ENCODE measurements at regions not wholly inside any gene's neighbourhood (a gene's known extent, or its start where the extent isn't known, plus 50 kb on each side); places are given as distances from the start of the nearest gene placed in this dataset.

DNA sequence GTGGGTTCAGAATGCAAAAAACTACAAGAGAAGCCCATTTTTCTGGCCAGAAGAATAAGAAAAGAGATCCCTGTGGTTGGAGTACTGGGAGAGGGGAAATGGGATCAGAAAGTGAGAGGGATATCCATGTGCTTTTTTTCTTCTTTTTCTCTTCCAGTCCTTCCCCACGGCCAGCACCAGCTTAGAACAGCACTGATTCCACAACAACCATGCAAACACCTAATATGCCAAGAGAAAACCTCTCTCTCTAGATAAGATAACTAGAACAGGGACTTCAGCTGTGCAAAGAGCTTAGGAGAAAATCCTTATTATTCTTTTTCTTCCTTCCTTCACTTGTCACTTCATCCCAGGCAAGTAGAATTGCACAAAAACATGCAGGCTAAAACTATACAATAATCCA is 83.5 kb downstream of the ELAPOR2 start:
- Histone ChIP-seq H3K9ac (ENCODE audit: low read length) (no peak overlapping the region), H3K36me3 (replicated peaks in 1 of 2; ENCODE audit: control extremely low read depth in 1 of 2, control insufficient read depth in 1 of 2, extremely low read depth in 1 of 2, insufficient read depth in 2 of 2, low read length in 1 of 2) (no peaks in the 10 kb centered on the region), H4K20me1 (ENCODE audit: control insufficient read depth, insufficient read depth, low read length, poor library complexity, severe bottlenecking) (no peaks in the 10 kb centered on the region), H3K27me3 (replicated peaks in 1 of 4; ENCODE audit: control extremely low read depth in 1 of 4, control insufficient read depth in 3 of 4, insufficient read depth in 4 of 4, low read length in 3 of 4) (peaks cover 0 to 3% (median 0%) of the 10 kb centered on the region in 4 experiments), H3K4me2 (replicated peaks; ENCODE audit: low read depth, low read length, poor library complexity, severe bottlenecking) (no peak overlapping the region), H2AFZ (ENCODE audit: insufficient read depth, low read depth, low read length, poor library complexity, severe bottlenecking) (no peak overlapping the region), H3K27ac (ENCODE audit: low read length in 2 of 2) (no peak overlapping the region), H3K4me3 (ENCODE audit: control extremely low read depth in 1 of 5, extremely low read depth in 1 of 5, insufficient read depth in 1 of 5, low read depth in 2 of 5, low read length in 4 of 5) (no peak overlapping the region), H3K79me2 (ENCODE audit: control insufficient read depth, insufficient read depth, low read length) (peaks cover 13% of the 10 kb centered on the region), H3K4me1 (ENCODE audit: control insufficient read depth in 2 of 2, insufficient read depth in 2 of 2, low read length in 2 of 2) (peaks cover 4 to 13% of the 10 kb centered on the region in 2 donors), H3K9me3 (ENCODE audit: control extremely low read depth in 1 of 3, control insufficient read depth in 2 of 3, insufficient read depth in 1 of 3, low read length in 2 of 3) (no peaks in the 10 kb centered on the region)
- no peak for ATAC-seq (ENCODE audit: low read depth)
- POLR2A ChIA-PET: no interaction called here
- peaks cover 4% of the 10 kb centered on the region for H3K27me3 Mint-ChIP-seq
- H3K4me1 Mint-ChIP-seq: peaks cover 11% of the 10 kb centered on the region
- CTCF ChIA-PET: no interaction called here
- TF ChIP-seq CTCF (IDR thresholded peaks at IDR 0.05) (no peak), EZH2 (IDR thresholded peaks at IDR 0.05; ENCODE audit: borderline replicate concordance, insufficient read depth, low read depth, low read length, poor library complexity, severe bottlenecking) (no peak)
- DNase-seq: no peak
- H3K27ac Mint-ChIP-seq: no peak overlapping the region
- H3K9me3 Mint-ChIP-seq (ENCODE audit: insufficient read depth): no peaks in the 10 kb centered on the region
- intact Hi-C loops (cut with micrococcal nuclease): no loop called here
- 100% methylated on average over 1 of the region's 1 CpG for WGBS (ENCODE audit: insufficient coverage)
- no peak overlapping the region for H3K4me3 Mint-ChIP-seq

GRCh38 chr7:86975449-86975848 is 84.0 kb downstream of the ELAPOR2 start:
- CTCF ChIA-PET: no interaction called here
- Histone ChIP-seq H2AFZ (ENCODE audit: insufficient read depth, low read depth, low read length, poor library complexity, severe bottlenecking) (no peak overlapping the region), H3K36me3 (replicated peaks in 1 of 2; ENCODE audit: control extremely low read depth in 1 of 2, control insufficient read depth in 1 of 2, extremely low read depth in 1 of 2, insufficient read depth in 2 of 2, low read length in 1 of 2) (no peaks in the 10 kb centered on the region), H3K9ac (ENCODE audit: low read length) (no peak overlapping the region), H3K4me2 (replicated peaks; ENCODE audit: low read depth, low read length, poor library complexity, severe bottlenecking) (no peak overlapping the region), H4K20me1 (ENCODE audit: control insufficient read depth, insufficient read depth, low read length, poor library complexity, severe bottlenecking) (no peaks in the 10 kb centered on the region), H3K79me2 (ENCODE audit: control insufficient read depth, insufficient read depth, low read length) (peaks cover 13% of the 10 kb centered on the region), H3K27ac (ENCODE audit: low read length in 2 of 2) (no peak overlapping the region), H3K27me3 (replicated peaks in 1 of 4; ENCODE audit: control extremely low read depth in 1 of 4, control insufficient read depth in 3 of 4, insufficient read depth in 4 of 4, low read length in 3 of 4) (no peaks in the 10 kb centered on the region), H3K4me3 (ENCODE audit: control extremely low read depth in 1 of 5, extremely low read depth in 1 of 5, insufficient read depth in 1 of 5, low read depth in 2 of 5, low read length in 4 of 5) (no peak overlapping the region), H3K9me3 (ENCODE audit: control extremely low read depth in 1 of 3, control insufficient read depth in 2 of 3, insufficient read depth in 1 of 3, low read length in 2 of 3) (no peaks in the 10 kb centered on the region), H3K4me1 (ENCODE audit: control insufficient read depth in 2 of 2, insufficient read depth in 2 of 2, low read length in 2 of 2) (peaks cover 4 to 13% of the 10 kb centered on the region in 2 donors)
- no CpG with 5 or more reads among the region's 1 CpG for WGBS (ENCODE audit: insufficient coverage)
- POLR2A ChIA-PET: no interaction called here
- no peak overlapping the region for H3K27ac Mint-ChIP-seq
- H3K4me3 Mint-ChIP-seq: no peak overlapping the region
- H3K4me1 Mint-ChIP-seq: peaks cover 11% of the 10 kb centered on the region
- no peaks in the 10 kb centered on the region for H3K9me3 Mint-ChIP-seq (ENCODE audit: insufficient read depth)
- DNase-seq: no peak
- H3K27me3 Mint-ChIP-seq: peaks cover 4% of the 10 kb centered on the region
- intact Hi-C loops (cut with micrococcal nuclease): no loop called here
- no peak for TF ChIP-seq CTCF (IDR thresholded peaks at IDR 0.05)
- TF ChIP-seq EZH2 (IDR thresholded peaks at IDR 0.05; ENCODE audit: borderline replicate concordance, insufficient read depth, low read depth, low read length, poor library complexity, severe bottlenecking): no peak
- no peak for ATAC-seq (ENCODE audit: low read depth)
